ENCODE measurements at regions not wholly inside any gene's neighbourhood (a gene's known extent, or its start where the extent isn't known, plus 50 kb on each side); places are given as distances from the start of the nearest gene placed in this dataset.

DNA sequence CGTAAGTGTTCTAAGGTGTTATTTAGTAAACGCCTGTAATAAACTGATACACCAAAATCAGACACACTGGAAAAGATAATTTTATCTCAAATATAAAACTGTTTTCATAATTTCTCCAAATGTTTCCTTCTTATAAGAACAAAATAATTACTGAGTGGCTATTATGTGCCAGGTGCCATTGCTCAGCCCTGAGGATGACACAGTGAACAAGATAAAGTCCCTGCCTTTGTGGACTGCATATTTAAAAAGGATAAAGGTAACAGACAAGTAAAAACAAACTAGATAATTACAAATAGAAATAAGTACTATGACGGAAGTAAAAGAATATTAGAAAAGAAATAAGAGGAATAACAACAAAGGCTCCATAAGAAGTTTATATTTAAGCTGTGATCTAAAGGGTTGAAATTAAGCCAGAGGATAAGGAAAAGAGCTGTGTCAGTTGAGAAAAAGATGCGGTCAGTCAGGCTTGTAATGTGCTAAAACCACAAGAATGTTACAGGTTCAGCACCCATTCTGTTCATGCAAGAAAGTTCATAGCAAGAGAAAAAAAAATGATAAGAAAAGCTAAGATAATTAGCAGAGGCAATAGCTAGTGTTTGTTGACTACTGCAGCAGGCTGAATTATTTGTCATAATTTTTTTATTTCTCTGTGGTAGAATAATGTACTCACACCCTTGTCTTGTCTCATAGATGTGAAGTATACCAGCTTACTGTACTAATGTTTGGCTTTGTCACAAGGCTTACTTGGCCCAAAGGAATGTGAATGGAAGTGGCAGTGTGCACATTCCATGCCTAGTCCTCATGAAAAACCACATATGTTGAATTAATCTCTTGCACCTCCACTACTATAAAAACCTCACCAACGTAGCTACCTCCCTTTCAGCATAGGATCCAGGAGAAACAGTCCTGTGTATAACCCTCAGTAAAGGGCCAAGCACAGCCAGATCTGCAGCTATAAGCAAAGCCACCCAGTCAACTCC, 75.1 kb downstream of the CRPPA start:
- TF ChIP-seq, protein P1, sequence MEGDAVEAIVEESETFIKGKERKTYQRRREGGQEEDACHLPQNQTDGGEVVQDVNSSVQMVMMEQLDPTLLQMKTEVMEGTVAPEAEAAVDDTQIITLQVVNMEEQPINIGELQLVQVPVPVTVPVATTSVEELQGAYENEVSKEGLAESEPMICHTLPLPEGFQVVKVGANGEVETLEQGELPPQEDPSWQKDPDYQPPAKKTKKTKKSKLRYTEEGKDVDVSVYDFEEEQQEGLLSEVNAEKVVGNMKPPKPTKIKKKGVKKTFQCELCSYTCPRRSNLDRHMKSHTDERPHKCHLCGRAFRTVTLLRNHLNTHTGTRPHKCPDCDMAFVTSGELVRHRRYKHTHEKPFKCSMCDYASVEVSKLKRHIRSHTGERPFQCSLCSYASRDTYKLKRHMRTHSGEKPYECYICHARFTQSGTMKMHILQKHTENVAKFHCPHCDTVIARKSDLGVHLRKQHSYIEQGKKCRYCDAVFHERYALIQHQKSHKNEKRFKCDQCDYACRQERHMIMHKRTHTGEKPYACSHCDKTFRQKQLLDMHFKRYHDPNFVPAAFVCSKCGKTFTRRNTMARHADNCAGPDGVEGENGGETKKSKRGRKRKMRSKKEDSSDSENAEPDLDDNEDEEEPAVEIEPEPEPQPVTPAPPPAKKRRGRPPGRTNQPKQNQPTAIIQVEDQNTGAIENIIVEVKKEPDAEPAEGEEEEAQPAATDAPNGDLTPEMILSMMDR (IDR thresholded peaks at IDR 0.05; ENCODE audit: low read depth, low read length, missing input control) = no peak
- TF ChIP-seq GABPA (IDR thresholded peaks at IDR 0.05 in 1 of 2, conservative IDR thresholded peaks at IDR 0.05 in 1 of 2) = no peak

Data from liver (tissue), 3 donors.